GM21447 (cell line): ENCODE measurements at regions not wholly inside any gene's neighbourhood (a gene's known extent, or its start where the extent isn't known, plus 50 kb on each side); places are given as distances from the start of the nearest gene placed in this dataset.

ENCODE experiments used
- ATAC-seq: cut with Tn5 transposase; IDR thresholded peaks from one replicate; pipeline ENCODE4 v1.9.1; 2021; ENCODE audit not compliant: unreplicated experiment

- ATAC-seq = no peak
Measured at GRCh38 chr17:14959106-14959648, 305.9 kb downstream of the PMP22 start.

DNA sequence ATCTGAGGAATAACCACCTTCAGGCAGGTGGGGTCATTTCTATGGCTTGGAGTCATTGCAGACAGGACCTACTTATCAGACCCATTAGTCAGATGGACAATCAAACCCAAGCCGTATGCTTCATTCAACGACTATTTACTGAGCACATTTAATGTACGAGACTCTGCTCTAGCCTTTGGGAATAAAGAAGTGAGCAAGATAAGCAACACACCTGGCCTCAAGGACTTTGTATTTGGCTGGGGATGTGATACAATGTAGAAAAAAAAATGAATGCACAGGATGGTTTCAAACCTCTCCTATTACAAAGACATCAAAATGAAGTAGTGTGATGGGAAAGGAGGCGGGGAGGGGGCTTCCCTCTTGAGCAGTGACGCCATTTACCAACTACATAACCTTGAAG is 311.7 kb downstream of the PMP22 start:
- no peak for ATAC-seq

DNA sequence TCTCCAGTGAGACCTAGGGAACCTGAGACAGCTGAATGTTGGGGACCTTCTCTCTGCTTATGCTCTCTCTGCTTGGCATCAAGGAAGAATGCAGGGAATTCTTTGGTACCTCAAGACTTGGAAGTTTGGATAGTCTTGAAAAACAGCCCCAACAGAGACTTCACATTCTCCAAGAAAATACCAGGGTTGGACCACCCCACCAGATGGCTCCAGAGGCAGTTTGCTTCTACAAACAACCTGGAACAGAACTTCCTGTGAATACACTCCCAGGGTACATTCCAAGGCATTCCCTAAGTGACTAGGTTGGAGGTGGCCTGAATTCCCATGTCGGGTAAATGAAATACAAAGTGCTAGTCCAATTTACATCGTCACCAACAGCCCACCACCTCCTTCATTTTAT is 314.4 kb downstream of the PMP22 start:
- ATAC-seq = no peak

- ATAC-seq = no peak
Measured at GRCh38 chr17:14950216-14950615, 314.9 kb downstream of the PMP22 start.

DNA sequence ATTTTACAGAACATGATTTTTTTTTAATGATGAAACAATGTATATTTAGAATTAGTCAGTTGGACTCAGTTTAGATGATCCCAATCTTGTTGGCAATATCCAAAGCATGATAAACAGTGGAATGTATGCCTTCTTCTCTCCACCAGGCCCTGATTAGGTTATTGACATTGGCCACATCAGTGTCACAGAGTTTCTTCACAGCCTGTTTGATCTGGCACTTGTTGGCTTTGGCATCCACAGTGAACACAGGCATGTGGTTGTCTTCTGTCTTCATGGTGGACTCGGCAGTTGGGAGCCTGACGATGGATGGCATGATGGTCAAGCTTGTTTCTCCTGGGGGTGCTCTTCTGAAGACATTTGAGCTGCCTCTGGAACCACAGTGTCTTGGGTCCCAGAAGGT is 317.5 kb downstream of the PMP22 start:
- ATAC-seq = no peak

GRCh38 chr17:14946481-14946880 is 318.6 kb downstream of the PMP22 start:
- no peak for ATAC-seq

GRCh38 chr17:14942526-14943190 is 322.5 kb downstream of the PMP22 start:
- ATAC-seq = no peak

GRCh38 chr17:14940938-14941265 is 324.2 kb downstream of the PMP22 start:
- ATAC-seq = no peak

DNA sequence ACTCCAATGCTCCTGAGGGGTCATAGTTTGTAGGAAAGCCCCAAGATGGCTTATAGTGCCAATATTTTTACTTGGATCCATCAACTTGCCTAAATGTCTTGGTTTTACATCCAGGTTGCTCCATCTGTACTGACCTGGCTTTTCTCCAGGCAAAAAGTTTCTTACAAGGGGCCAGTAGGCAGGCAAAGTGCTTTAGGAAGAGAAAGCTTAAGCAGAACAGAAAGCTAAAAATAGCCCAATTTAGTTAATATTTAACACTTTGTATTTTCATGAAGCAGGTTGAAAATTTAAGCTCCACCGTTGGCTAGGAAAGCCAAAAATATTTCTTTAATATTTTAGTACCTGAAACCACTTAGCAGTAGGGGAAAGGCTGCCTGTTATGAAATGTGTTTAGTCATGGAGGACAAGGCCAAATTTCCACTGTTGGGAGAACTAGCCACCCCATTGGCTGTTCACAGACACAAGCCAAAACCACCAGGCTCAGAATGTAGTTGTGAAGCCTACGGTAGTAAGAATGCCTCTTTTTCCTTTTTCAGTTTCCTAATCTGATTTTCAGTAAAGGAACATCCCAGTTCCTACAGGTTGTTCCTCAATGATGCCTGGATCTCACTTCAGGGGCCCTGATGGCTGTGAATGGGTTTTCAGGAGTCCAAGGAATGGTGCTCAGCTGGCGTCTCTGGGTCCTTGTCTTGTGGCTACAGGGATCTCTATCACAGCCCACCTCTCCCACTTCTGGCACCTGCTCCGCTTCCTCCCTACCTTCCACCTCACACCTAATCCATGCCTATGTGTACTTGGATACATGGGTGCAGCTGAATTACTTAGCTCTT is 324.8 kb downstream of the PMP22 start:
- no peak for ATAC-seq

- no peak for ATAC-seq
Measured at GRCh38 chr17:14935845-14936485, 329.2 kb downstream of the PMP22 start.

DNA sequence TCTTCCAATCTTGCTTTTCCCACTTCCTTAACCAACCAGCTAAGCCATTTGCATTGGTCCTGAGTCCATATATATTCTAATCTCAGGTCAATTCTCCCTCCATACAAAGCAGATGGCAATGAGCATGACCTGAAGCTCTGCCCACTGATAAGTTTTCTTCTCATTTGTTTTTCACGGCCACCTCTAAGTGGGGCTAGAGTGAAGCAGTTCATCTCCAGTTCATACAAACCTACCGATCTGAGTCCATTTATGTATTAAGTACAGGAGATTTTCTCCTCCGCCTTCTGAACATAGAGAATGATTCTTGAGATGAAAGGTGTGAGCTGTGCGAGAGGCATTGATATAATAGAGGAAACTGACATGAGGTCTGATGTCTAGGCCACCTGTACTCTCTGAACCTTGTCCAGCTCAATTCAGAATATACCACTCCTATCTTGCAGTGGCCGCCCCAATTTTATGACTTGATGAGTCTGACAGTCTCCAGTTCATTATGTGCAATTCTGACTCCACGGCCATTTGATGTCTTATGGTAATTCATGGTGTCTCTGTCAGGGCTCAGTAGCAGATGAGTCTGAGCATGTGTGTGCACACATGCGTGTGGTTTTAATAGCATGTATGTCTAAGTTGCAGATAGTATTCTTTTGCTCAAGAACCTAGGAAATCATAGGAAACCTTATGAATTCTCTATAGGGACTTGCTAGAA is 329.8 kb downstream of the PMP22 start:
- no peak for ATAC-seq

- no peak for ATAC-seq
Measured at GRCh38 chr17:14933676-14934075, 331.4 kb downstream of the PMP22 start.

GRCh38 chr17:14926526-14927122 is 338.5 kb downstream of the PMP22 start:
- no peak for ATAC-seq

- no peak for ATAC-seq
Measured at GRCh38 chr17:14926073-14926472, 339.1 kb downstream of the PMP22 start.

GRCh38 chr17:14925498-14925897 is 339.6 kb downstream of the PMP22 start:
- no peak for ATAC-seq

GRCh38 chr17:14923981-14924380 is 341.1 kb downstream of the PMP22 start:
- ATAC-seq = no peak

GRCh38 chr17:14922411-14922810 is 342.7 kb downstream of the PMP22 start:
- ATAC-seq = no peak

DNA sequence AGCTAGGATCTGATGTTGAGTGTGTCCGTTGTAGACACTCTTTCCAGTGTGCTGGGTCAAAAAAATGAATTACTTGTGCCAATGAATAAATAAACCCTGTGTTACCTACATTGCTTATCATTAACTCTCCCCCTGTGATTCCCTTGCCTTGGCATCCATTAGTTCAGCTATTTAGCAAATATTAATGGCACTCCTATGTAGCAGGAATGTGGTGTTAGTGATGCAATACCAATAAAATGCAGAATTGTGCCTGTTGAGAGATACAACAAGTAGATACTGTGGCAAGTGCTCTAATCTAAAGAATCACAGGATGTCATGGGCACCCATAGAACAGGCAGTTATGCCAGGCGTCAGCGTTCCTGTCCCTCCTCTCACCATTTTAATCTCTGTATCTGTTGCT is 343.2 kb downstream of the PMP22 start:
- ATAC-seq = no peak

DNA sequence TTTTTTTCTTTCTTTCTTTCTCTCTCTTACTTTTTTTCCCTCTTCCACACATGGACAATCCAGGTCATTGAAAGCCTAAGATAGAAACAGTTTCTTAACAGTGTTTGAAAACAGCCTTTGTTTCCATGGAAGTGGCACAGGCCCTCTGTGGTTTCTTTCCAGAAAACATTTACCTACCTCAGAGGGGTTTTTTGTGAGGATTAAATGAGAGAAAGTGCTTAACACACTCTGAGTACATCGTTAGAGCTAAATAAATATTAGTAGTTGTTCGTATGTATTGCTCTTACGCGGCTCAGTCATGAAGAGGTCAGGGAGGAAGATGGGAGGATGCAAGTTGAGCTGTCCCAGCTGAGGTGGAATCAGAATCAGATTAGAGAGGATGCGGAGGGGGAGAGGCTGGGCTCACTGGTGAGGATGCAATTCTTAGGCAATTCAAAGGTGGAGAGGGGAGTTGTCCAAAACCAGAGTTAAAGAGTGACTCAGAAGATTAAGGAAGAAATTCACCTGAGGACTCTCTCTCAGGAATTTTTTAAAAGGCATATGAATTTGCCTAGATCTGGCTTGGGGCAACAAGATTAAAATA is 345.4 kb downstream of the PMP22 start:
- ATAC-seq = no peak

- no peak for ATAC-seq
Measured at GRCh38 chr17:14919094-14919493, 346.0 kb downstream of the PMP22 start.

DNA sequence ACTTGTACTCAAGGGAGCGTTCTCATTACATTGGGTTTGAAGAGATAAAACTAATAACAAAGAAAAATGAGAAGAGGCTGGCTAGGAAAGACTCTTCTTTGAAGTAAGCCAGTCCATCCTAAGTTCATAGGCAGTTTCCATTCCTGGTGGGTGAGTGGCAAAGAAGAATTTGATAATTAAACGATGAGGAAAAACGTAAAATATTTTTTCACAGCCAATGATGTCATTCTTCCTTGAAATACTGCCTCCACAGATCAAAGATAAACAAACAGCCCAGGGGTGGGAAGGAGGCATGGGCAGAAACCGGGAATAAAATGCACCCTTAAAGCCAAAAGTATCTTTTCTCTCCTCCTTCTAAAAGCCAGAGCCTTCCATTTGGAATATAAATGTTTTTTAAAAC is 346.6 kb downstream of the PMP22 start:
- no peak for ATAC-seq
